Heart right ventricle (tissue), 16 donors: ENCODE measurements at regions not wholly inside any gene's neighbourhood (a gene's known extent, or its start where the extent isn't known, plus 50 kb on each side); places are given as distances from the start of the nearest gene placed in this dataset.

ENCODE experiments used
- ATAC-seq, 8 donors: fragments of 200-7000 bp; cut with Tn5 transposase; one replicate each; pipeline ENCODE4 v1.9.1; 2020; ENCODE audit warnings: mild to moderate bottlenecking in 8 of 8, moderate library complexity in 8 of 8, moderate number of reproducible peaks in 1 of 8
- DNase-seq, 2 donors: peaks; one replicate each; pipeline ENCODE4 v3.0.0-alpha.2; 2020
- H3K27ac ChIP-seq, 10 donors: fragments of 200-600 bp; sonication (generic) in 2 of 10; one replicate each; pipeline versions ENCODE4 v1.5.0 to v1.8.0; 2020 to 2022; ENCODE audit warnings: mild to moderate bottlenecking in 3 of 10
- H3K27me3 ChIP-seq, 7 donors: fragments of 200-600 bp; one replicate each; pipeline ENCODE4 v1.8.0; 2021 to 2022; ENCODE audit warnings: mild to moderate bottlenecking in 2 of 7
- H3K36me3 ChIP-seq, 9 donors: fragments of 200-600 bp; sonication (generic) in 1 of 9; one replicate each; pipeline versions ENCODE4 v1.5.0 to v1.8.0; 2020 to 2022; ENCODE audit warnings: mild to moderate bottlenecking in 2 of 9
- H3K4me1 ChIP-seq, 9 donors: fragments of 200-600 bp; sonication (generic) in 1 of 9; one replicate each; pipeline versions ENCODE4 v1.5.0 to v1.8.0; 2020 to 2022; ENCODE audit warnings: mild to moderate bottlenecking in 4 of 9
- H3K4me3 ChIP-seq, 10 donors: fragments of 200-600 bp; sonication (generic) in 2 of 10; one replicate each; pipeline versions ENCODE4 v1.5.0 to v1.8.0; 2020 to 2022; ENCODE audit warnings: mild to moderate bottlenecking in 7 of 10, moderate library complexity in 2 of 10
- H3K9me3 ChIP-seq, 11 donors: fragments of 200-600 bp in 10 of 11; sonication (generic) in 2 of 11; one replicate each; pipeline versions ENCODE4 v1.5.0 to v1.8.0; 2013 to 2022; ENCODE audit warnings: mild to moderate bottlenecking in 2 of 11, control low read depth in 1 of 11, moderate library complexity in 1 of 11
- WGBS, 2 donors: extraction: QIAGEN DNeasy Blood & Tissue Kit; methylation state at CpG; one replicate each; pipeline ENCODE4 v1.1.7; 2013; ENCODE audit warnings: inconsistent platforms in 1 of 2; 5-methylcytosine and 5-hydroxymethylcytosine counted together
- intact Hi-C, 10 donors: fragments of 100-400 bp; cut with DNase I; formaldehyde crosslinking; loops; one replicate each; pipeline versions ENCODE4 v1.11.1 to v1.14.2; 2022
- TF ChIP-seq, protein P1 (sequence below), 9 donors: fragments of 200-600 bp; sonication (generic) in 2 of 9; IDR thresholded peaks; one replicate each; pipeline versions ENCODE4 v1.5.0 to v1.8.0; 2021 to 2022; ENCODE audit warnings: antibody characterized with exemption in 9 of 9, mild to moderate bottlenecking in 5 of 9, moderate library complexity in 1 of 9
- donor health status: Arrhythmogenic right ventricular cardiomyopathy.
- donor health status: ischemic (EF 13 %, LVEDD 7.1; RV severe dilation, severe dysfunction).
- donor health status: healthy with polysubstance abuse.
- donor health status: DM: no; HTN: yes; CAD: no.
- donor health status: DM: no; HTN: no; CAD: no.
- donor health status: ischemic (EF 25% LVEDD 6.9; RV normal size, moderate dysfunction).
- donor health status: ischemic (EF 25% LVEDD 5.7; RV mildly dilated, moderate dysfunction).
- donor health status: healthy.
- donor health status: DM: yes; HTN: yes; CAD: no.
- donor health status: Ischemic cardiomyopathy.
- donor health status: ischemic (EF 35%, LVEDD 5.7; RV mildly dilated, moderate dysfunction).
- donor health status: nonischemic (EF 11% LVEDD 7.7; RV severe dilation, severe dysfunction).
- donor health status: DM: yes; HTN: yes; CAD: no.
- donor health status: PGD.
- donor health status: ischemic (EF 29% LVEDD 5.4; RV normal size, mild dysfunction).
- donor health status: nonischemic (EF 23%, LVEDD 6.1; RV moderate dilation, normal function).

DNA sequence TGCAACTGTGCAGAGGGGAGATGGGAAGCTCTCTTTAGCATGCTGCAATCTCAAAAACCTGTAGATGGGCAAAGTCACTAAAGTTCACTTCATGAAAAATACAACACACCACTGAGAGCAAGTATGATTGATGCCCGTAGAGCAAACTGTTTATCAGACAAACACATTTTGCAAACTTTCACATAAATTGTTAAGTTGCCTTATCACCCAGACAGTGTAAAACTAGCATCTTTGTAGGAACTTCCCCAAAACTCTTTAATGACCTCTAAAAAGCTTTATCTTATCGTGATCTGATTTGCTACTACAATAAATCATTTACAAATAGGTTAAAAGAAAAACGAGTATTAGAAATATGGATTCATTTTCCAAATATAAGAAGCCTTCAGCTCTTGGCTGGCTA, 391.0 kb downstream of the LMO4 start:
- Histone ChIP-seq H3K27me3 (peaks cover 0 to 4% (median 0%) of the 10 kb centered on the region in 7 donors), H3K9me3 (no peaks in the 10 kb centered on the region), H3K4me1 (no peaks in the 10 kb centered on the region), H3K36me3 (no peaks in the 10 kb centered on the region), H3K4me3 (no peak overlapping the region), H3K27ac (no peak overlapping the region)
- ATAC-seq (no peak), DNase-seq (no peak)
- TF ChIP-seq, protein P1, sequence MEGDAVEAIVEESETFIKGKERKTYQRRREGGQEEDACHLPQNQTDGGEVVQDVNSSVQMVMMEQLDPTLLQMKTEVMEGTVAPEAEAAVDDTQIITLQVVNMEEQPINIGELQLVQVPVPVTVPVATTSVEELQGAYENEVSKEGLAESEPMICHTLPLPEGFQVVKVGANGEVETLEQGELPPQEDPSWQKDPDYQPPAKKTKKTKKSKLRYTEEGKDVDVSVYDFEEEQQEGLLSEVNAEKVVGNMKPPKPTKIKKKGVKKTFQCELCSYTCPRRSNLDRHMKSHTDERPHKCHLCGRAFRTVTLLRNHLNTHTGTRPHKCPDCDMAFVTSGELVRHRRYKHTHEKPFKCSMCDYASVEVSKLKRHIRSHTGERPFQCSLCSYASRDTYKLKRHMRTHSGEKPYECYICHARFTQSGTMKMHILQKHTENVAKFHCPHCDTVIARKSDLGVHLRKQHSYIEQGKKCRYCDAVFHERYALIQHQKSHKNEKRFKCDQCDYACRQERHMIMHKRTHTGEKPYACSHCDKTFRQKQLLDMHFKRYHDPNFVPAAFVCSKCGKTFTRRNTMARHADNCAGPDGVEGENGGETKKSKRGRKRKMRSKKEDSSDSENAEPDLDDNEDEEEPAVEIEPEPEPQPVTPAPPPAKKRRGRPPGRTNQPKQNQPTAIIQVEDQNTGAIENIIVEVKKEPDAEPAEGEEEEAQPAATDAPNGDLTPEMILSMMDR (IDR thresholded peaks at IDR 0.05), result no peak
- intact Hi-C loops, result no loop called here
- WGBS, 2 donors, result 63 to 79% methylated on average over 3 of the region's 3 CpGs

DNA sequence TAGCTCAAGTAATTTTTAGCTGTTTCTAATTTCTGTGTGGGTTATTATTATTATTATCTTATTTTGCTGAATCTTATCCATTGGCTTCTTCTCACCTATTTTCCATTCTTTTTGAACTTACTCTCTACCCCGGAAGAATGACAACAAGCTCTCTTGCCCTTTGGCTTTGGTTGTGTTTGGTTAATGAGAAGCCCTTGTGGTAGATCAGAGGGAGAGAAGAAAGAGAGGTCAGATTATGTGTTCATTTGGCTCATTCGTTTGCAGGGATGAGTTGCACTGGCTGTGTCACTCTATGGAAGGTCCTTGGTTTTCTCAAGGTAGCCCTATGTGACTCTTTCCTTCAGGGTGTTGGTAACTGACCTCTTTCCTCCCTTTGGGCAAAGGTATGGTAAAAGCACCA, 391.9 kb downstream of the LMO4 start:
- 78 to 79% methylated on average over 2 of the region's 2 CpGs for WGBS, 2 donors

DNA sequence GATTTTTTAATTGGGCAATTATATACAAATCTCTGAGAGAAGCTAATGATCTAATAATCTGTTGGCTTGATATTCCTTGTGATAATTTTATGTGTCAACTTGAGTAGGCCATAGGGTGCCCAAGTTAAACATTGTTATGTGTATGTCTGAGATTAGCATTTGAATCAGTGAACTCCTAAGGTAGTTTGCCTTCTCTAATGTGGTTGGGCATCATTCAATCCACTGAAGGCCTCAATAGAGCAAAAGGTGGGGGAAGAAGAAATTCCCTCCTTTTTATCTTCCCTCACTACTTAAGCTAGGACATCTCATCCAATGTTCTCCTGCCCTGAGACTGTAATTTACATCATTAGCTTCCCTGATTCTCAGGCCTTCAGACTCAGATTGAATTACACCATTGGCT, 394.5 kb downstream of the LMO4 start:
- TF ChIP-seq, protein P1 (IDR thresholded peaks at IDR 0.05), result no peak
- Histone ChIP-seq H3K36me3 (no peaks in the 10 kb centered on the region), H3K4me1 (no peaks in the 10 kb centered on the region), H3K9me3 (no peaks in the 10 kb centered on the region), H3K27me3 (no peaks in the 10 kb centered on the region), H3K27ac (no peak overlapping the region), H3K4me3 (no peak overlapping the region)
- intact Hi-C loops, result no loop called here
- DNase-seq (no peak), ATAC-seq (no peak)

More for the DNA sequence above, 391.9 kb downstream of the LMO4 start:
- DNase-seq, result no peak
- no peak for ATAC-seq
- TF ChIP-seq, protein P1 (IDR thresholded peaks at IDR 0.05), result no peak
- Histone ChIP-seq H3K27me3 (peaks cover 0 to 3% (median 0%) of the 10 kb centered on the region in 7 donors), H3K9me3 (no peaks in the 10 kb centered on the region), H3K27ac (no peak overlapping the region), H3K4me1 (no peaks in the 10 kb centered on the region), H3K36me3 (no peaks in the 10 kb centered on the region), H3K4me3 (no peak overlapping the region)
- intact Hi-C loops, result no loop called here

DNA sequence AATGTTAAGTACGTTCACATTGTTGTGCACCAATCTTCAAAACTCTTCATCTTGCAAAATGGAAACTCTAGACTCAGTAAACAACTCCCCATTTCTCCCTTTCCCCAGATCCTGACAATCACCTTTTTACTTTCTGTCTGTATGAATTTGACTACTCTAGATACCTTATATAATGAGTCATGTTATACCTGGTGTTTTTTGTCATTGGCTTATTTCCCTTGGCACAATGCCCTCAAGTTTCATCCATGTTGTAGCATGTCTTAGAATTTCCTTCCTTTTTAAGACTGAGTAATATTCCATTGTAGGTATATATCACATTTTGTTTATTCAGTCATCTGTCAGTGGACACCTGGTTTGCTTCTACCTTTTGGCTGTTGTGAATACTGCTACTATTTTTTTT, 399.5 kb downstream of the LMO4 start:
- WGBS, 2 donors, result 85 to 98% methylated on average over 1 of the region's 1 CpG
- Histone ChIP-seq H3K27me3 (peaks cover 0 to 4% (median 0%) of the 10 kb centered on the region in 7 donors), H3K27ac (no peak overlapping the region), H3K36me3 (no peaks in the 10 kb centered on the region), H3K4me3 (no peak overlapping the region), H3K9me3 (no peaks in the 10 kb centered on the region), H3K4me1 (no peaks in the 10 kb centered on the region)
- ATAC-seq (no peak), DNase-seq (no peak)
- intact Hi-C loops, result no loop called here
- TF ChIP-seq, protein P1 (IDR thresholded peaks at IDR 0.05), result no peak
